CD14-positive monocyte (primary cell): ENCODE measurements at regions not wholly inside any gene's neighbourhood (a gene's known extent, or its start where the extent isn't known, plus 50 kb on each side); places are given as distances from the start of the nearest gene placed in this dataset.

Source experiments
- DNase-seq, 3 donors: peaks; one replicate each; pipeline ENCODE4 v3.0.0-alpha.2; 2011 to 2022
- H2AFZ ChIP-seq: 2 replicates; pipeline ENCODE4 v1.6.0; 2012; ENCODE audit warnings: mild to moderate bottlenecking, low read depth, low read length, inconsistent platforms; ENCODE audit not compliant: insufficient read depth, poor library complexity, severe bottlenecking
- H3K27ac ChIP-seq, 2 donors: 1 replicate in 1 of 2; 2 replicates in 1 of 2; pipeline ENCODE4 v1.5.1; 2012 to 2013; ENCODE audit warnings: low read length in 2 of 2, control low read depth in 1 of 2, inconsistent platforms in 1 of 2, low read depth in 1 of 2, mild to moderate bottlenecking in 1 of 2
- H3K27me3 ChIP-seq, 2 donors: one replicate each; pipeline versions ENCODE4 v1.6.0 to v1.6.1; 2011 to 2013; ENCODE audit warnings: low read length in 2 of 2; ENCODE audit not compliant: control insufficient read depth in 2 of 2, insufficient read depth in 2 of 2
- H3K36me3 ChIP-seq, 2 donors: replicated peaks in 1 of 2; 1 replicate in 1 of 2; 2 replicates in 1 of 2; pipeline versions ENCODE4 v1.5.1 to v1.6.1; 2012 to 2013; ENCODE audit warnings: low read length in 2 of 2, control low read depth in 1 of 2, inconsistent platforms in 1 of 2, mild to moderate bottlenecking in 1 of 2; ENCODE audit not compliant: insufficient read depth in 2 of 2, control insufficient read depth in 1 of 2
- H3K4me1 ChIP-seq, 2 donors: 1 replicate in 1 of 2; 2 replicates in 1 of 2; pipeline versions ENCODE4 v1.5.1 to v1.6.1; 2012 to 2013; ENCODE audit warnings: low read length in 2 of 2, control low read depth in 1 of 2, inconsistent platforms in 1 of 2, mild to moderate bottlenecking in 1 of 2, moderate library complexity in 1 of 2; ENCODE audit not compliant: insufficient read depth in 2 of 2, control insufficient read depth in 1 of 2
- H3K4me2 ChIP-seq: replicated peaks from 2 replicates; pipeline ENCODE3; 2012; ENCODE audit warnings: low read length, moderate library complexity, mild to moderate bottlenecking; ENCODE audit not compliant: poor library complexity, severe bottlenecking; ENCODE audit errors: extremely low read depth
- H3K4me3 ChIP-seq, 3 experiments: fragments of 200-600 bp in 1 of 3; sonication (generic) in 1 of 3; replicated peaks in 1 of 3; 1 replicate in 2 of 3; 2 replicates in 1 of 3; pipeline ENCODE4 v1.5.1; 2011 to 2013; ENCODE audit warnings: low read length in 3 of 3, mild to moderate bottlenecking in 3 of 3, control low read depth in 2 of 3, low read depth in 2 of 3, inconsistent platforms in 1 of 3, moderate library complexity in 1 of 3
- H3K79me2 ChIP-seq: 2 replicates; pipeline ENCODE4 v1.6.0; 2012; ENCODE audit warnings: mild to moderate bottlenecking, control low read depth, inconsistent platforms, low read length, moderate library complexity; ENCODE audit not compliant: insufficient read depth
- H3K9ac ChIP-seq: 2 replicates; pipeline ENCODE4 v1.6.0; 2017; ENCODE audit warnings: low read length, mild to moderate bottlenecking; ENCODE audit not compliant: insufficient read depth, poor library complexity, severe bottlenecking
- H3K9me3 ChIP-seq, 2 donors: replicated peaks in 1 of 2; 1 replicate in 1 of 2; 2 replicates in 1 of 2; pipeline versions ENCODE4 v1.5.1 to v1.6.1; 2012 to 2013; ENCODE audit warnings: low read length in 2 of 2, control low read depth in 1 of 2; ENCODE audit not compliant: control insufficient read depth in 1 of 2, insufficient read depth in 1 of 2
- H4K20me1 ChIP-seq: 2 replicates; pipeline ENCODE4 v1.6.0; 2012; ENCODE audit warnings: mild to moderate bottlenecking, low read length, control low read depth, moderate library complexity; ENCODE audit not compliant: insufficient read depth
- H3K27ac Mint-ChIP-seq, 7 donors: one replicate each; pipeline ENCODE4 v1.8.0; 2020; ENCODE audit warnings: mild to moderate bottlenecking in 7 of 7, mixed read lengths in 7 of 7, moderate library complexity in 6 of 7, inconsistent platforms in 2 of 7
- H3K27me3 Mint-ChIP-seq, 3 donors: one replicate each; pipeline ENCODE4 v1.8.0; 2021 to 2022; ENCODE audit warnings: low read depth in 3 of 3, mild to moderate bottlenecking in 3 of 3, mixed read lengths in 3 of 3, moderate library complexity in 3 of 3, inconsistent platforms in 1 of 3
- H3K36me3 Mint-ChIP-seq, 2 donors: one replicate each; pipeline ENCODE4 v1.8.0; 2020; ENCODE audit warnings: mixed read lengths in 2 of 2, inconsistent platforms in 1 of 2, mild to moderate bottlenecking in 1 of 2
- H3K4me1 Mint-ChIP-seq: one replicate; pipeline ENCODE4 v1.8.0; 2020; ENCODE audit warnings: mild to moderate bottlenecking, mixed read lengths
- H3K4me3 Mint-ChIP-seq, 2 donors: one replicate each; pipeline ENCODE4 v1.8.0; 2020; ENCODE audit warnings: mild to moderate bottlenecking in 2 of 2, mixed read lengths in 2 of 2, moderate library complexity in 1 of 2
- H3K9me3 Mint-ChIP-seq, 7 donors: one replicate each; pipeline ENCODE4 v1.8.0; 2020 to 2022; ENCODE audit warnings: mixed read lengths in 7 of 7, mild to moderate bottlenecking in 6 of 7, moderate library complexity in 6 of 7, inconsistent platforms in 2 of 7
- CTCF ChIP-seq: fragments of 200-600 bp; IDR thresholded peaks from one replicate; pipeline ENCODE4 v1.8.0; 2022; ENCODE audit warnings: antibody characterized with exemption, mild to moderate bottlenecking
- WGBS: methylation state at CpG from one replicate; pipeline ENCODE4 v1.1.5; 2013; ENCODE audit warnings: missing lambda C conversion rate; ENCODE audit not compliant: insufficient coverage; 5-methylcytosine and 5-hydroxymethylcytosine counted together
- intact Hi-C, 2 donors: fragments of 100-400 bp; cut with micrococcal nuclease; formaldehyde crosslinking; loops; one replicate each; pipeline versions ENCODE4 v1.15.0 to v1.15.1; 2023

GRCh38 chr10:110445871-110446270, 51.8 kb upstream of the DUSP5 start:
- H3K4me3 ChIP-seq: no peak overlapping the region
- peaks cover 2 to 3% (median 2%) of the 10 kb centered on the region in 3 donors for H3K27me3 Mint-ChIP-seq
- no peaks in the 10 kb centered on the region for H3K36me3 Mint-ChIP-seq
- no peak overlapping the region for H3K27ac ChIP-seq
- peaks cover 13 to 18% of the 10 kb centered on the region in 2 donors for H3K4me1 ChIP-seq
- peaks cover 0 to 3% (median 0%) of the 10 kb centered on the region in 7 donors for H3K9me3 Mint-ChIP-seq
- no peak overlapping the region for H3K27ac Mint-ChIP-seq
- H3K79me2 ChIP-seq: no peaks in the 10 kb centered on the region
- H3K36me3 ChIP-seq: no peaks in the 10 kb centered on the region
- no peaks in the 10 kb centered on the region for H4K20me1 ChIP-seq
- WGBS: 83% methylated on average over 4 of the region's 6 CpGs
- H3K9me3 ChIP-seq: no peaks in the 10 kb centered on the region
- no peak overlapping the region for H2AFZ ChIP-seq
- H3K4me3 Mint-ChIP-seq: no peak overlapping the region
- no peak overlapping the region for H3K9ac ChIP-seq
- H3K27me3 ChIP-seq: no peaks in the 10 kb centered on the region
- no peak for TF ChIP-seq CTCF
- H3K4me2 ChIP-seq: no peak overlapping the region
- DNase-seq: no peak
- intact Hi-C loops: no loop called here
- H3K4me1 Mint-ChIP-seq: peaks cover 23% of the 10 kb centered on the region

GRCh38 chr10:110446277-110446676, 51.4 kb upstream of the DUSP5 start:
- no peaks in the 10 kb centered on the region for H3K36me3 ChIP-seq
- no peaks in the 10 kb centered on the region for H4K20me1 ChIP-seq
- Mint-ChIP-seq H3K27ac (no peak overlapping the region), H3K36me3 (no peaks in the 10 kb centered on the region), H3K4me1 (peaks cover 23% of the 10 kb centered on the region), H3K9me3 (peaks cover 0 to 3% (median 0%) of the 10 kb centered on the region in 7 donors), H3K27me3 (peaks cover 2 to 3% (median 2%) of the 10 kb centered on the region in 3 donors), H3K4me3 (no peak overlapping the region)
- DNase-seq: no peak
- no peak for TF ChIP-seq CTCF
- no peak overlapping the region for H3K9ac ChIP-seq
- no peak overlapping the region for H3K27ac ChIP-seq
- WGBS: 93% methylated on average over 1 of the region's 1 CpG
- no peak overlapping the region for H3K4me3 ChIP-seq
- H3K9me3 ChIP-seq: no peaks in the 10 kb centered on the region
- peaks cover 13 to 18% of the 10 kb centered on the region in 2 donors for H3K4me1 ChIP-seq
- intact Hi-C loops: no loop called here
- H3K27me3 ChIP-seq: no peaks in the 10 kb centered on the region
- no peak overlapping the region for H2AFZ ChIP-seq
- no peak overlapping the region for H3K4me2 ChIP-seq
- H3K79me2 ChIP-seq: no peaks in the 10 kb centered on the region
